NCI-H2081 treated with DMSO at 0.1 percent for 48 hours (cell line): ENCODE measurements at regions not wholly inside any gene's neighbourhood (a gene's known extent, or its start where the extent isn't known, plus 50 kb on each side); places are given as distances from the start of the nearest gene placed in this dataset.

Experiments used
- DNase-seq: peaks from one replicate; lab custom pipeline; 2025; lab: John Stamatoyannopoulos, UW

DNA sequence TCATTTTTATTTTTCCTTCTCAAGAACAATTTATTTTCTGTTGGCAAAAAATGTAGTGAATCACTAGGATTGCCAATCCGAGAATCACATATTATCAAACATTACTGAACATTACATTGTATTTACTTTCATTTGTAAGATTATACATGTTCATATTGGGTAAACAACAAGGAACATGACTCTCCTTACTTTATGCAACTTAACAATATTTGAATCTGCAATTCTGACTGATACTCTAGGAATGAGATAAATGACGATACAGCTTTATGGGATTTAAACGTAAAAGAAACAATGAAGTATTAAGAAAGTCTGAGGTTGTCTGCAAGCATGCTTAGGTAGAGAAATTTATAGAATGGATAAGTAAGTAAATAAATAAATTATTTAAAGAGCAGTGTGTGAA, 2302.9 kb downstream of the MAT2B start:
- no peak for DNase-seq

DNA sequence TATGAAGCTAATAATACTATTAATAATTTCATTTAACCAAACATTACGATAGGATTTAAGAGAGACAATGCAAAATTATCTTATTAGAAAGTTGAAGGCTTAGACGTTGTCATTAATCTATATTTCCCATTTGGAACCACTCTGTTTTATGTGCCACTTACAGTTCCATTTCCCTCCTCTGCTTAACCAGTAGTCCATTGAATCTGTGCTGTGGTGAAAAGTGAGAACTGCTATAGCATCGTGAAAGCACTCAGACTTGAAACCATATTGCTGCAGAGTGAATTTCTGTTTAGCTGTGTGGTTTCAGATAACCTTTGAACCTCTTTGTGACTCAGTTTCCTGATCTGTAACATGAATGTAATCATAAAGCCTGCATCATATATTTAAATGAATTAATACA, 2304.5 kb downstream of the MAT2B start:
- no peak for DNase-seq

DNA sequence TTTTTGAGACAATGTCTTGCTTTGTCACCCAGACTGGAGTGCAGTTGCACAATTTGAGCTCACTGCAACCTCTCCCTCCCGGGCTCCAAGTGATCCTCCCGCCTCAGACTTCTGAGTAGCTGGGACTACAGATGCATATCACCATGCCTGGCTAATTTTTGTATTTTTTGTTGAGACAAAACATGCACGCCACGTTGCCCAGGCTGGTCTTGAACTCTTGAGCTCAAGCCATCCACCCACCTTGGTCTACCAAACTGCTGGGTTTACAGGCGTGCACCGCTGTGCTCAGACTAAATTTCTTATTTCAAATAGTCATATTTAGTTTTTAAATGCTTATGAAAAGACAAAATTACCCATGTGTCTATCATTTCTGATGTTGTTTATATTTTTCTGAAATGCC, 2324.1 kb downstream of the MAT2B start:
- DNase-seq = no peak

DNA sequence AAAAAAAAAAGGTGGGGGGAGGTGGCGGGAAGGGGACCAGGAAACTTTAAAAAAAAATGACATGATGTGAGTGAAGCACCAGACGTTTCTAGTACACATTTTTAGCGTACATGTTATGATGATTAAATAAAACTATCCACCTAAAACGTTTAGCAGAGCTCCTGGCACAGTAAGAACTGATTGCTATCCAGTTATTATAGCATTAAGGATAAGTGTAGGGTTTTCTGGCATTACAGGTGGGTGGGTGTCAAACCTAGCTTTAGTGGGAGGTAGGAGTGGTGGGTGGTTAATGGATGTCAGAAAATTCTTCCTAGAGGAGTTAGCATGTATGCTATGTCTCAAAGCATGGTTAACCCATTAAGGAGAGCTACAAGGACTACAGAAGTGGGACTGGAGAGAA, 2329.5 kb downstream of the MAT2B start:
- no peak for DNase-seq

DNA sequence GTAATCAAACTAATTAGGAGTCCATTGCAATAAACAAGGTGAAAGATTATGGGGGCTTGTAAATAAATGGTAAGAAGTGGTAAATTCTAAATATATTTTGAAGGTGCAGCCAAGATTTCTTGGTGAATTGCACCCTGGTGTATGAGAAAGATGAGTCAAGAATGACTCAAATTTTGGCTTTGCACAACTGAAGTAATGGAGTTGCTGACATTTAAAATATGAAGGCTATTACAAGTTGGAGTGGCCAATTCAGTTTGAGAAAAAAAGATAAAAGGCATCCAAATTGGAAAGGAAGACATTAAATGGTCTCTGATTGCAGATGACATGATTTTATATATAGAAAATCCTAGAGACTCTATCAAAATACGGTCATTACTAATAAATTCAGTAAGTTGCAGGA, 2330.6 kb downstream of the MAT2B start:
- no peak for DNase-seq

DNA sequence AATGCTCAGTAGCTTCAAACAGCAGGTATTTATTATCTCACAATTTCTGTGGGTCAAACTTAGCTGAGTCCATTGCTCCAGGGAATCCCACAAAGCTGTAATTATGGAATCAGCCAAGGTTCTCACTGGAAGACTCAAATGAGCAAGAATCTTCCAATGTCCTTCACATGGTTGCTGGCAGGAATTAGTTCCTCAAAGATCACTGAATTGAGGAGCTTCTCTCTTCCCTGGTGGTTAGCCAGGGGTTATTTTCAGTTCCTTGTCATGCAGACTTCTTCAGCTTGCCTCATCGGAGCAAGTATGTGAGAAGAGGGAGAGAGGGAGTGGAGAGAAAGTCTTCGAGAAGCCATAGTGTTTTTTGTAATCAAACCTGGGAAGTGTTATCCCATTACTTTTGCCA, 2331.9 kb downstream of the MAT2B start:
- DNase-seq = no peak

DNA sequence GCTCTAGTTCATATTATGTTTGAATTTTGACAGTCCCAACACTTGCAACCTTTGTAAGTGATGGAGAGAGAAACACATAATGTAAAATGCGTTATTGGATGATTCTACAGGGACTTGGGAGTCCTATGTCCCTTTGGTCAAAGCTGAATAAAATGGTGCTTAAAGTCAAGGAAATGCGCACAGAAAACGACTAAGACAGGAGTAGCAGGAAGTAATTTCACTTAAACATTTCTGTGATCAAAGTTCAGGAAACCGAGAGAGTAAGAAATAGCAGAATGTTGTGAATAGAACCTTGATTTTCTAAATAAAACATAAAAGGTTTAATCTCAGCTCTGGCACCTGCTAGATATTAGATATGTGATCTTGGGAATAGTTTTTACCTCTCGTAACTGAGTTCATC, 2339.2 kb downstream of the MAT2B start:
- no peak for DNase-seq

DNA sequence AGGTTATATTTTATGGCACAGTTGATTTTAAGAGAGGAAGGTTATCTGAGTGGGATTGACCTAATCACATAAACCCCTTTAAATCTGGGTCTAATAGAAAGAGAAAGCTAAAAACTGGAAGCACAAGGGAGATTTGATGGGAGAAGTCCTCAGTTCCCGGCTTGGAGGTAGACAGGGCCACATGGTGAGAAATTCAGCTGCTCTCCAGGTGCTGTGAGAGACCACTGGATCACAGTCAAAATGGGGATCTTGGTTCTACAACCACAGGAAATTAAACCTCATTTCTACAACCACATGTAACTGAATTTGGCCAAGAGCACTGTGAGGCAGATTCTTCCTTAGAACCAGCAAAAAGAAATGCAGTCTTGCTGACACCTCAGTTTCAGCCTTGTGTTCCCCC, 2352.7 kb downstream of the MAT2B start:
- DNase-seq = no peak

DNA sequence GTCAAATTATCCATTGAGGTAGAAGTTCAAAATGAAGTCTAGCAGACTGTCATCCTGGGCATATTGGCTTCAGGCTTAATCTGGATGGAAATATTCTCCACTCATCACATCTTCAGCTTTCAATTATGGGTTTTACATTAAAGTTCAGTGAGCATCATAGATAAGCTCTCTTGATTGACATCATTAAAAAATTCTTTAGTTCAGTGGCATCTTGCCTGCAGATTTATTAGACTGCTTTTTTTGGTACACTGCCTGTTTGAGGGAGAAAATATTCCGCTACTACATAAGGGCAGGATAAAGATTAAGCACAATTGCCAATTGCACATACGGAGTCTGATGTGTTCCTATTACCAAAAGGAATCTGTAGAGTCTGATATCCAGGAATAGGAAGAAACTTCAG, 2353.8 kb downstream of the MAT2B start:
- DNase-seq = no peak

DNA sequence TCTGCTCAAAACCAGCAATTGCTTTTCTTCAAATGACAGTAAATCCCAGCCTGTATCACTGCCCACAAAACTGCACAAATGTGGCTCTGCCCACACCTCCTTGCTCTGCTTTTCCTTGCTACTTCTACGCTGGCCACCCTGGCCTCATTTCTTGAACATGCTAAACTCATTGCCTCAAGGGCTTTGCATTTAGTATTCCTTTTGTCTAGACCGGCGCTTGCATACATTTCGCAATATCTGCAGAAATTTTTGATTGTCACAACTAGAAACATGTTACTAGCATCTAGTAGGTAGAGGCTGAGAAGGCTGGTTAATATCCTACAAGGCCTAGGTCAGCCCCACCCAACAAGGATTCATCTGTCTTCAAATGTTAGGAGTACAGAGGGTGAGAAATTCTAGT, 2357.8 kb downstream of the MAT2B start:
- DNase-seq = no peak

DNA sequence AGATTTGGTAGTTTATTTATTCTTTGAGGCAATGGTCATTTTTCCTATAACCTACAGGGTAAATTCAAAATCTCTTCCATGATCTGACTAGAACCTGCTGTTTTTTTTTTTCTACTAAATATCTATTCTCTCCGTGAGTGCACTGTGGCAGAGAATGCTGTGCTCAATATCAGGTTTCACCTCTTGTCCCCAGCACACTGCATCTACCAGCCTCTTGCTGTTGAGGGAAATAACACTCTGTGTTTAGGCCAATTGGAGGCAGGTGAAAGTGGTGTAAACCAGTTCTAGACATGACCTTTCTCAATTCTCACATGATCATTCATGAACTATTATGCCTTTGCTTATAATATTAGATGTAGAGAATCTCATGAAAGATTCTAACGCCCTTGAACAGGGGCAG, 2365.9 kb downstream of the MAT2B start:
- DNase-seq = no peak

DNA sequence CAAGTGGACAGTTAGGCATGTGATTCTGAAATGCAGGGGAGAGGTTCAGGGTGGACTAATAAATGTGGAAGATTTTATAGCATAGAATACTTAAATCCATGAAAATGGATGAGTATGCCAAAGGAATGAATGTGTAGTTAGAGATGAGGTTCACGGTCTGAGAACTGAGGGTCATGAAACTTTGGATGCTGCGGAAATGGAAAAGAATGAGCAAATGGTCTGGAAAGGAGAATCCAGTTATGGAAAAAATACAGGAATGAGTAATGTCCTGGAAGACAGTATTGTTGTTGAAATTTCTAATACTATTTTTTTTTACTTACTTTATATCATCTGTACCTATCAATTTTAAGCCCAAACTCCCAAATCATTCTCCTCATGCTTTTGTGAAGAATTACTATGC, 2369.4 kb downstream of the MAT2B start:
- no peak for DNase-seq

DNA sequence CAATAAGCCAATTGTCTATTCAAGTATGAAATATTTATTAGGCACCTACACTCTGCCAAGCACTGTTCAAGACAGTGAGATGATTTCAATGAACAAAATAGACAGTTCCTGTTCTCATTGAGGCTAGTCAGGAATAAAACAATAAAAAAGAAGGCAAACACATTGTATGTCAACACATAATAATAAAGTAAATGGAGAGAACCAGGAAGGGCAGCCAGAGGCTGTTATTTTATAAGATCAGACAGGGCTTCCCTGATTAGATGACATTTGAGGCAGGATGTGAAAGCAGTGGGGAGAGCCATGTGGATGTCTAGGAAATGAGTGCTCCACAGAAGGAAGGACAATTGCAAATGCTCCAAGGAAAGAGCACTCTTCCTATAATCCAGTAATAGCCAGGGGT, 2371.1 kb downstream of the MAT2B start:
- no peak for DNase-seq

DNA sequence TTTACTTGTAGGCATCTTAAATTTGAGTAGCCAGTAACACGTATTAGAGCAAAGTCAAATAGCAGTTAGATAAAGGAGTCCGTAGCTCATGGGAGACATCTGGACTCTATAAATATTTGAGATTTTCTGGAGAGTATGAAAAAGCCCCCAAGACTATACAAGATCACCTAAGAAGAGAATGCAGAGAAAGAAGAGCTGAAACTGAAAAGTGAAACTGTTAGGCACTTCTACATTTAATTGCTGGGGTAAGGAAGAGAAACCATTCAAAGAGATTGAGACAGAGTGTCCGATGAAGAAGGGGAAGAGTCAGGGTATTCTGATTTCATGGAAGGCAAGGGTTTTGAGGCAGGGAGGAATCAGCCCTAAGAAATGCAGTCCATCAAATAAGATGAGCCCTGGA, 2372.1 kb downstream of the MAT2B start:
- no peak for DNase-seq

DNA sequence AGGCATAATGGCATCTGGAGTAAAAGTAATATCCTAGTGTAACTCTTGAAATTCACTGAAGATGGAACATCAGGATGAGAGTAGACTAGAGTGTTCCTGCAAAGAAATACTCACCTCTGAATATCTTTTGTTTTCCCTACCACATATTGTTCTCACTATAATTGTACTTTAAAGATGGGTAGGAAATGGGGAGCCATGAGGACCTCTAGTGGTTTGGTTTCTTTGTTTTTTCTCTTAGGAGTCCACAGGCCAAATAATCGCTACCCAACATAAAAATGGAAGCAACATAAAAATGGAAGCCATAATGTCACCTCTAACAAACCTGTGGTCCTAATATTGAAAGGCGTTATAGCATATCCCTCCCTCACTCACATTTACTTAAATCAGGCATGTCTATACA, 2375.8 kb downstream of the MAT2B start:
- DNase-seq = no peak

DNA sequence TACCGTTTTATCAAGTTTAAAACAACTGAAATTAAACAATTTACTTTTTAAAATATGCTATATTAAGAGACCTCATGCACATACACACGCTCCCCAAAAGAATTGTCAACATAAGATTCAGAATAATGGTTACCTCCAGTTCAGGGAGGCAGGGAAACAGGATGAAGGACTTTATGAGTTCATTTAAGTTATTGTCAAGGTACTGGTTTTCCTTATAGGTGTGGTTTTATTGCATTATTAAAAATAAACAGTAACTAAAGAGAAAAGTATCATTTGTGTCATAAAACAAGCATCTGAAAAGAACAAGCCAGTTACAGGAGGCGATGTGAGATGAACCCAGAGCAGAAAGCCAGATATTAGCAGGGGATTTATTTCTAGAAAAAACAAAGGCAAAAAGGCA, 2376.7 kb downstream of the MAT2B start:
- no peak for DNase-seq

DNA sequence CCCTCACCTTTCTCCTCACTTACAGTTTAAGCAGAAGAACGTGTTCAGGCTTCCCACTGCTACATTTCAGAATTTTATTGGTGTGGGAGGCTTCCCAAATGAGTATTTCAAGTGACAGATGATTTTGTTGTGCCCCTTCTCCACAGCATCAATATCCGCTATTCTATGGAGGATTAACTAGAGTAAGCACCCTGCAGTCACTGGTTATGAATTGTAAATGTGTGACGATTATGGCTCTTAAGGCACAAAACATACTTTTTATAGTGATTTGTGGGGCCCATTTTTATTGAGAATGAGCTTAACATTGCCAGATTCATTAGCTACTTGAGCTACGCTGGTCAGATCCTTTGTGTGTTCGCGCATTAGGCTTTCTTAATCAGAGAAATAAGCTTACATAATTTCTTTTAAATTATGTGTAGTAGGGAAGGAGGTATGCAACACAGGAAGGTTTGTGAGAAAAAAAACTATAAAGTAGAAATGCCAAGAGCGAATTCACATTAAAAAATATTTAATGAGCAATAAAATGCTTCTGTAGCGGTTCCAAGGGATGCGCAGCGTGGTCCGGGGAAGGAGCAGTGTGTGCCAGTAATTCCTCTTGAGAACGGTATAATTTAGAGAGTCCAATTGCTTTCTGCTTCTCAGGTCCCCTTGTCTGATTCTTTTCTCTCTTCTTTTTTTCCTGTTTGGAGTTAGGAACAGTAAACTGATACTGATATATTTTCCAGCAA, 2380.4 kb downstream of the MAT2B start:
- DNase-seq = no peak

DNA sequence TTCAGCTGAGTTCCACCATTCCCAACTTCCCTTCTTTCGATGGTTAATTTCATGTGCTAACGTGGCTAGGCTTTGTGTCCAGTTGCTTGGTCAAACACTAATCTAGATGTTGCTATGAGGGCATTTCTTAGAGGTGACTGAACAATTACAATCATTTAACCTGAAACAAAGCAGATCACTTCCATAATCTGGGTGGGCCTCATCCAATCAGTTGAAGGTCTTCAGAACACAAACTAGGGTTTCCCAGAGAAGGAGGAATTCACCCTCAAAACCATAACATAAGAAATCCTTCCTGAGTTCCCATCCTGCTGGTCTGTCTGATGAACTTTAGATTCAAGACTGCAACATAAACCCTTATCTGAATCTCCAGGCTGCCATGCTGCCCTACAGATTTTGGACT, 2381.7 kb downstream of the MAT2B start:
- no peak for DNase-seq

DNA sequence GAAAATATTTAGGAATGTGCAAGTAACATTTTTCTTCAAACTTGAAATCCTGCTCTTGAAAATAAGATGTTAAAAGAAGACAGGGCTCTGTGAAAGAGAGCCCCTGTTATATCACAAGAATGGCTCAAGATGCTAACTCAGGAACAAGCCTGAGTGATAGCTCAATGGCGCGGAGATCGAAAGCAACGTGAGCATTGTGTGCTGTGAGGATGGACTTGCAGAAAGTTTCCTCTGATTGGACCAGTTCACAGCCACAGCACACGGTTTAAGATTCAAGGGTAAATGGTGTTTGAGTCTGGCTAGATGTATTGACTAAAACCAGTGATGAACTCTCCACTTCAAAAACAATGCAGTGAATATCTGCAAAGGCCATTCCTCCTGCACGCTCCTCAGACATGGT, 2387.0 kb downstream of the MAT2B start:
- no peak for DNase-seq

DNA sequence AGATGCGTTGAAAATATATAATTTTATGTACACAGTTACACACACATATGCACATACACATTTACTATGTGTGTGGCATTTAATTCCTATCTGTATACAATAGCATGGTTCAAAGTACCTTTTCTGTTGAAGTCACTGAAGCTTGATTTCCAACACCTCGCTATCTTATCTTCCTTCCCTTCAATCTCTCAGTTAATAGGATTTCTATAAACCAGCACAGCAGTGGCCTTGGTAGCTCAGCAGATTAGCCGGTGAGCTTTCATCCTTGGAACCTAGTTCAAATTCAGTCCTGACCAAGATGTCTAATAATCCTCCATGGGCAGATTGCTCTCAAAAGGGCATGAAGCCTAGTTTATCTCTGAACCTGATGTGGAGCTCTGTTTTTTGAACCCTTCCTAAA, 2389.5 kb downstream of the MAT2B start:
- DNase-seq = no peak

DNA sequence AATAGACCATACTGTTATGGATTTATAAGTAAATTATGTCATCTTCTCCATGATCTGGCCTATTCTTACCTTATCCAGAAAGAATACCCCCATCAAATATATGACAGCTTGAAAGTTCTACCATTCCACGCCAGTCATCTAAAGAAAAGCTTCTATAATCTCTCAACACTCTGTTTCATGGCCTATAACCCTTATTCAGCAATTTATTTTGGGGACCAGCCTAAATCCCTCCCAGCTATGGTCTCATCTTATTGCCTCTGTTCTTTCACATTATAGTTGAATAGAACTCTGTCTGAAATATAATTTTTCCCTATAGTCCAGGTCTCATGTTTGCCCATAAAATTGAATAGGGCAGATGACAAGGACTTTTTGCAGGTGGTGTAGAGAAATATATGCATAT, 2387.6 kb upstream of the WWC1 start:
- no peak for DNase-seq

DNA sequence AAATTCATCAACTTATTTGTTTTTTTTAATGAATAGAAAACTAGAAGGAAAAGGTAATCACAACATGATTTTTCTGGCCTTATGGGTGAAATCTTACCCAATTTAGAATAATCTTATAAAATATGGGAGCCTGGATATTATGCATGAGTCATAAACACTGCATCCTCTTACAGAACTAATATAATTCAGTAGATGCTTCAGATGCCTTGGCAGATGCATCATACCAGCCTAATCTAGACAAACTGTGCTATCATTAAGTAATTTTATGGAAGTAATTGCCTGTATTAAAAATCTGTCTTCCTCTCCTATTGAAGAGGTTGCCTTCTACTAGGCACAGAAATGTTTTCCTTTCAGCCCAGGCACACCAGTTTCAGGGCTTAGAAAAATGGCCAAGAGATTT, 2384.6 kb upstream of the WWC1 start:
- no peak for DNase-seq

DNA sequence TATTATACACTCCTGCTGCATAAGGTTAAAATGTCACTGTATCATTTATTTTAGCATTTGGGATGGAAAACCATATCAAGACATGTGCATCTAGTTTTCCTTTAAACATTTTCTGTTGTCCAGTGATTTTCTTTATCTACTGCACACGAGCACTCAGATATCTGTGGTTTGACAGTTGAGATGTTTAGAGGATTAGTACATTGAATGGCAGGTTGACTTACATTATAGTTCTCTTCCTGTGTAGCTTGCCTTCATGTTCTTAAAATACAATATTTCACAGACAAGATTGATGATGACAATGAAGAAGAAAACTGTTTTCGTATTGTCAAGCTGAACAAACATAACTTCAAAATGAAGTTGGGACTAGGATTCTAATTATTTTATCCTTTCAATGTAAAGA, 2378.4 kb upstream of the WWC1 start:
- DNase-seq = no peak

DNA sequence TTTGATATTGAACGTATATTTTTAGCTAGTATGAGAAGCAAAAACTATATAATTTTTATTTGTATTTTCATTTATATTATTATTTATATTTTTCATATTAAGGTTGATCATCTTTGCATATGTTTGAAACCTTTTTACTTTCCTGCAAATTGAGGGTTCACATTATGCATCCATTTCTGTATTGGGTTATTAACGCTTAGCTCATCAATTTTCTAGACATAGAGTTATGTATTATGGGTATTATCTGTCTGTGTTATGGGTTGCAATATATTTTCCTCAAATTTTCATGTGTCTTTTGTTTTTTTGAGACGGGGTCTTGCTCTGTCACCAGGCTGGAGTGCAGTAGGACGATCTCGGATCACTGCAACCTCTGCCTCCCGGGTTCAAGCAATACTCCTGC, 2377.0 kb upstream of the WWC1 start:
- DNase-seq = no peak

DNA sequence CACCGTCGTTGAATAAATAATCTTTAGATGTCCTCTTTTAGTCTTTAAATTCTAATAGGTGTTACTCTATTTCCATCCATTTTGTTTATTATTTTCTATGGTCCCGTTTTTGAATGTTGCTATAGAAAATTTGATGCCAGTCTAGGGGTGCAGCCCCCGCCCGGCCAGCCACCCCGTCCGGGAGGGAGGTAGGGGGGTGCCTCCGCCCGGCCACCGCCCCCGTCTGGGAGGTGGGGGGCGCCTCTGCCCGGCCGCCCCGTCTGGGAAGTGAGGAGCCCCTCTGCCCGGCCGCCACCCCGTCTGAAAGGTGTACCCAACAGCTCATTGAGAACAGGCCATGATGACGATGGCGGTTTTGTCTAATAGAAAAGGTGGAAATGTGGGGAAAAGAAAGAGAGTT, 2372.2 kb upstream of the WWC1 start:
- DNase-seq = no peak
